ENCODE measurements at regions not wholly inside any gene's neighbourhood (a gene's known extent, or its start where the extent isn't known, plus 50 kb on each side); places are given as distances from the start of the nearest gene placed in this dataset.
"Not testable (repeated sequence)": the region's sequence is repeated elsewhere in the genome, so short reads cannot be mapped to it uniquely, and the experiment has no call there.

DNA sequence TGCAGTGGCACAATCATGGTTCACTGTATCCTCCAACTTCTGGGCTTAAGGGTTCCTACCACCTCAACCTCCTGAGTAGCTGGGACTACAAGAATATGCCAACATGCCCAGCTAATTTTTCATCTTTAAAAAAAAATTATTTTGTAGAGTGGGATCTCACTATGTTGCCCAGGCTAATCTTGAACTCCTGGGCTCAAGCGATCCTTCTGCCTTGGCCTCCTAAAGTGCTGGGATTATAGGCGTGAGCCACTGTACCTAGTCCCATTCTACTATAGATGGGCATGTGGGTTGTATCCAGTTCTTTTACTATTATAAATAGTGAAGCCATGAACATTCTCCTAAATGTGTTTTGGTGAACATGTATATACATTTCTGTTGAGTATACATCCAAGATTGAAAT is 57.9 kb upstream of the PAXBP1 start:
- 93 to 95% methylated on average over 2 of the region's 2 CpGs for WGBS, 2 experiments (ENCODE audit: low coverage in 1 of 2, low lambda C conversion rate in 2 of 2, missing lambda C conversion rate in 2 of 2)
- Histone ChIP-seq H4K20me1 (ENCODE audit: insufficient read depth) (no peaks in the 10 kb centered on the region), H3K36me3 (ENCODE audit: low read depth) (no peaks in the 10 kb centered on the region), H3K4me3 (no peak overlapping the region), H3K9me2 (ENCODE audit: insufficient read depth) (no peaks in the 10 kb centered on the region), H3K27me3 (replicated peaks; ENCODE audit: insufficient read depth) (peaks cover 8% of the 10 kb centered on the region; the same call in 1 of the 2 replicates), H3K4me2 (ENCODE audit: unreplicated experiment) (no peak overlapping the region), H3K4me1 (ENCODE audit: insufficient read depth) (no peaks in the 10 kb centered on the region), H3K9ac (no peak overlapping the region), H2AFZ (no peak overlapping the region), H3F3A (ENCODE audit: insufficient read depth) (no peaks in the 10 kb centered on the region), H3K9me3 (ENCODE audit: low read depth) (no peaks in the 10 kb centered on the region), H3K79me2 (ENCODE audit: insufficient read depth) (no peaks in the 10 kb centered on the region), H3K27ac (no peak overlapping the region)
- TF ChIP-seq EZH2phosphoT487 (IDR thresholded peaks at IDR 0.05; ENCODE audit: insufficient read depth, low read depth) = no peak
- no peak for DNase-seq
- in situ Hi-C loops (cut with MboI) = no loop called here

DNA sequence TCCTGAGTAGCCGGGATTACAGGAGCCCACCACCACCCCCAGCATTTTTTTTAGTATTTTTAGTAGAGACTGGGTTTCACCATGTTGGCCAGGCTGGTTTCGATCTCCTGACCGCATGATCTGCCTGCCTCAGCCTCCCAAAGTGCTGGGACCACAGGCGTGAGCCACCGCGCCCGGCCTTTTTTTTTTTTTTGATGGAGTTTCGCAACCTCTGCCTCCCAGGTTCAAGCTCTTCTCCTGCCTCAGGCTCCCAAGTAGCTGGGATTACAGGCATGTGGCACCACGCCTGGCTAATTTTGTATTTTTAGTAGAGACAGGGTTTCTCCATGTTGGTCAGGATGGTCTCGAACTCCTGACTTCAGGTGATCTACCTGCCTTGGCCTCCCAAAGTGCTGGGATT is 60.2 kb upstream of the PAXBP1 start:
- not testable (repeated sequence) for H3K9me2 ChIP-seq (ENCODE audit: insufficient read depth); H3K27me3 ChIP-seq (replicated peaks; ENCODE audit: insufficient read depth); H3K4me2 ChIP-seq (ENCODE audit: unreplicated experiment); H4K20me1 ChIP-seq (ENCODE audit: insufficient read depth); H2AFZ ChIP-seq; H3K4me3 ChIP-seq; H3K9me3 ChIP-seq (ENCODE audit: low read depth); H3F3A ChIP-seq (ENCODE audit: insufficient read depth); H3K36me3 ChIP-seq (ENCODE audit: low read depth); H3K9ac ChIP-seq; DNase-seq; H3K79me2 ChIP-seq (ENCODE audit: insufficient read depth); H3K27ac ChIP-seq; H3K4me1 ChIP-seq (ENCODE audit: insufficient read depth)
- in situ Hi-C loops (cut with MboI) = loop anchor here (10.0 kb wide), 1 partner anchor 343 kb away; no protein-coding TSS in a partner anchor
- 78 to 81% methylated on average over 9 to 10 of the region's 10 CpGs for WGBS, 2 experiments (ENCODE audit: low coverage in 1 of 2, low lambda C conversion rate in 2 of 2, missing lambda C conversion rate in 2 of 2)

DNA sequence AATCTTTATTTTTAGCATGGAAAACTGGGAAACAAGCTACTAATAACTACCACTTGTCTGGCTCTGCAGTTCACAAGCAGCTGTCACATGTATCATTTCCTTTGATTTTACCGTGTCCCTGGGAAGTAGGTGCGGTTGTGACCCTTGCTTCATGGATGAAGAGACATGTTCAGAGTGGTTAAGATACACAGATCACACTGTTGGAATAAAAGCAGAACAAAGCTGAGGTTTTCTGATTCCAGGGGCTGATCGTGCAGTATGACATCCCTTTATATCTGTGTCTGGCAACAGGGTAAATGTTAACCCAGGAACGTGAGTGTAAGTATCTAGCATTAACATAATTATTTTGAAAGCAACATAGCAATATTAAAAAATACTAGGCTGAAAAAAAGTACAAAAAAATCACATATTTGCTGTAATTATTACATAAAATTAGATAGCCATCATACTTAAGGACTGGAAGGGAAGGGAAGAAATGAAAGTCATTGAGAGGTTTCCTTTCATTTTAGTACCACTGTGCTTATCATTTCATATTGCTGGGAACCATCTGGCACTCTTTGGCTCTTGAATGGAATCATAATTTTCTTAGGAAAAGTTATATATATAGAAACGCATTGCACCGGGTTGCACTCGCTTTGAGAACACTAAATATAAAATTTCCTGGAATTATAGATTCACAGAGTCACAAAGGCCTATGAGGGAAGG is 62.8 kb upstream of the PAXBP1 start:
- Histone ChIP-seq H3K27ac (no peak overlapping the region), H3K9me3 (ENCODE audit: low read depth) (peaks cover 6% of the 10 kb centered on the region), H3F3A (ENCODE audit: insufficient read depth) (no peaks in the 10 kb centered on the region), H3K79me2 (ENCODE audit: insufficient read depth) (no peaks in the 10 kb centered on the region), H3K27me3 (replicated peaks; ENCODE audit: insufficient read depth) (peaks cover 29% of the 10 kb centered on the region), H3K4me1 (ENCODE audit: insufficient read depth) (no peaks in the 10 kb centered on the region), H3K9ac (no peak overlapping the region), H3K4me3 (no peak overlapping the region), H3K36me3 (ENCODE audit: low read depth) (no peaks in the 10 kb centered on the region), H3K9me2 (ENCODE audit: insufficient read depth) (no peaks in the 10 kb centered on the region), H2AFZ (no peak overlapping the region), H4K20me1 (ENCODE audit: insufficient read depth) (no peaks in the 10 kb centered on the region), H3K4me2 (ENCODE audit: unreplicated experiment) (no peak overlapping the region)
- WGBS, 2 experiments (ENCODE audit: low coverage in 1 of 2, low lambda C conversion rate in 2 of 2, missing lambda C conversion rate in 2 of 2) = 62 to 67% methylated on average over 7 of the region's 7 CpGs
- in situ Hi-C loops (cut with MboI) = loop anchor here (10.0 kb wide), 1 partner anchor 340 kb away; no protein-coding TSS in a partner anchor
- no peak for TF ChIP-seq EZH2 (IDR thresholded peaks at IDR 0.05; ENCODE audit: insufficient read depth, poor library complexity, severe bottlenecking)
- no peak for TF ChIP-seq EZH2phosphoT487 (IDR thresholded peaks at IDR 0.05; ENCODE audit: insufficient read depth, low read depth)
- DNase-seq = no peak

DNA sequence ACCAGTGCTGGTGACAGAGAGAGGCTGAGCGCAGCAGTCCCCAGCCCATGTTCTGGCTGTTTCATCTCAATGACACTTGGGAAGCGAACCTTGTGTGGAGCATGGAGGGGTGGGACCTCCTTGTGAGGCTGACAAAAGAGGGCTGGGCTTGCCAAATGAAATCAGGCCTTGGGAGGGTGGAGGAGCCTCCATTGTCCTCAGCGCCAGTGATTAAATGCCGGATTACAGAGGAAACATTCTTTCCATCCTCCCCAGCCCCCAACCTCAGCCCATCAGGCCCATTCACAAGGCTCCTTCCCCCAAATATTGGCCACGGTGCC is 63.3 kb upstream of the PAXBP1 start:
- 38 to 44% methylated on average over 5 of the region's 5 CpGs for WGBS, 2 experiments (ENCODE audit: low coverage in 1 of 2, low lambda C conversion rate in 2 of 2, missing lambda C conversion rate in 2 of 2)
- H3K79me2 ChIP-seq (ENCODE audit: insufficient read depth) = no peaks in the 10 kb centered on the region
- H3K36me3 ChIP-seq (ENCODE audit: low read depth) = no peaks in the 10 kb centered on the region
- no peak overlapping the region for H3K27ac ChIP-seq
- H3K4me3 ChIP-seq = no peak overlapping the region
- no peak overlapping the region for H2AFZ ChIP-seq
- H3K27me3 ChIP-seq (replicated peaks; ENCODE audit: insufficient read depth) = peaks cover 31% of the 10 kb centered on the region
- H3K4me1 ChIP-seq (ENCODE audit: insufficient read depth) = no peaks in the 10 kb centered on the region
- no peaks in the 10 kb centered on the region for H4K20me1 ChIP-seq (ENCODE audit: insufficient read depth)
- H3F3A ChIP-seq (ENCODE audit: insufficient read depth) = no peaks in the 10 kb centered on the region
- no peaks in the 10 kb centered on the region for H3K9me2 ChIP-seq (ENCODE audit: insufficient read depth)
- DNase-seq = no peak
- in situ Hi-C loops (cut with MboI) = loop anchor here (10.0 kb wide), 1 partner anchor 340 kb away; no protein-coding TSS in a partner anchor
- H3K9ac ChIP-seq = no peak overlapping the region
- TF ChIP-seq EZH2 (IDR thresholded peaks at IDR 0.05; ENCODE audit: insufficient read depth, poor library complexity, severe bottlenecking) (no peak), EZH2phosphoT487 (IDR thresholded peaks at IDR 0.05; ENCODE audit: insufficient read depth, low read depth) (no peak)
- peaks cover 6% of the 10 kb centered on the region for H3K9me3 ChIP-seq (ENCODE audit: low read depth)
- no peak overlapping the region for H3K4me2 ChIP-seq (ENCODE audit: unreplicated experiment)

DNA sequence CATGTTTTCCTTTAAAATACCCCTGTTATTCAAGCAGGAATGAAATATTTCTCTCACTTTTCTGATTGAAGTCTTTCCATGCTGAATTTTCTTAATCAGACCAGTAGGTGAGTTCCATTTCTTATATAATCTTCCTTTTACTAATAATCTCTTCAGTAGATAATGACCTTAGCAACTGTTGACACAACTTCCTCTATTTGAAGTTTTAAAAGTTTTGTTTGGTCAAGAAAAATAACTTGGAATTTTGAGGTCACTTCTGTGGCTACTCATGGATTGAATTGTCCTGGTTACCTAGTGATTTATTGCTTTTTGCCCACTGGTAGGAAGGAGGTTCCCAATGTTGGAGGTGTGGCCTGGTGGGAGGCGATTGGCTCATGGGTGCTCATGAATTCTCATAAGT is 70.6 kb upstream of the PAXBP1 start:
- H3K9me2 ChIP-seq (ENCODE audit: insufficient read depth) = no peaks in the 10 kb centered on the region
- H4K20me1 ChIP-seq (ENCODE audit: insufficient read depth) = no peaks in the 10 kb centered on the region
- in situ Hi-C loops (cut with MboI) = no loop called here
- 88 to 93% methylated on average over 1 of the region's 1 CpG for WGBS, 2 experiments (ENCODE audit: low coverage in 1 of 2, low lambda C conversion rate in 2 of 2, missing lambda C conversion rate in 2 of 2)
- no peaks in the 10 kb centered on the region for H3K79me2 ChIP-seq (ENCODE audit: insufficient read depth)
- H3K4me2 ChIP-seq (ENCODE audit: unreplicated experiment) = no peak overlapping the region
- peaks cover 17% of the 10 kb centered on the region for H3F3A ChIP-seq (ENCODE audit: insufficient read depth)
- peaks cover 14% of the 10 kb centered on the region for H3K4me1 ChIP-seq (ENCODE audit: insufficient read depth)
- peaks cover 22% of the 10 kb centered on the region for H3K27me3 ChIP-seq (replicated peaks; ENCODE audit: insufficient read depth)
- H2AFZ ChIP-seq = no peak overlapping the region
- no peaks in the 10 kb centered on the region for H3K36me3 ChIP-seq (ENCODE audit: low read depth)
- no peak overlapping the region for H3K27ac ChIP-seq
- no peak overlapping the region for H3K4me3 ChIP-seq
- H3K9ac ChIP-seq = no peak overlapping the region
- H3K9me3 ChIP-seq (ENCODE audit: low read depth) = peaks cover 3% of the 10 kb centered on the region
- no peak for DNase-seq
- no peak for TF ChIP-seq EZH2phosphoT487 (IDR thresholded peaks at IDR 0.05; ENCODE audit: insufficient read depth, low read depth)
- no peak for TF ChIP-seq EZH2 (IDR thresholded peaks at IDR 0.05; ENCODE audit: insufficient read depth, poor library complexity, severe bottlenecking)
